HUES64 (cell line): ENCODE measurements at regions not wholly inside any gene's neighbourhood (a gene's known extent, or its start where the extent isn't known, plus 50 kb on each side); places are given as distances from the start of the nearest gene placed in this dataset.

ENCODE experiments used
- H3K27ac ChIP-seq: 2 replicates; pipeline ENCODE4 v1.7.0; 2013; ENCODE audit warnings: low read depth, low read length, inconsistent platforms
- H3K27me3 ChIP-seq: 2 replicates; pipeline ENCODE4 v1.6.1; 2013; ENCODE audit warnings: mild to moderate bottlenecking, low read length; ENCODE audit not compliant: insufficient read depth
- H3K36me3 ChIP-seq: 2 replicates; pipeline ENCODE4 v1.6.1; 2013; ENCODE audit warnings: mild to moderate bottlenecking, low read length; ENCODE audit not compliant: insufficient read depth
- H3K4me1 ChIP-seq: 2 replicates; pipeline ENCODE4 v1.6.1; 2013; ENCODE audit warnings: mild to moderate bottlenecking, low read length, moderate library complexity; ENCODE audit not compliant: insufficient read depth
- H3K4me3 ChIP-seq: 2 replicates; pipeline ENCODE4 v1.5.1; 2013; ENCODE audit warnings: mild to moderate bottlenecking, low read length, moderate library complexity
- H3K9ac ChIP-seq: 2 replicates; pipeline ENCODE4 v1.6.1; 2013; ENCODE audit warnings: mild to moderate bottlenecking, low read depth, low read length
- H3K9me3 ChIP-seq: 2 replicates; pipeline ENCODE4 v1.6.1; 2013; ENCODE audit warnings: low read depth, low read length; ENCODE audit not compliant: insufficient read depth
- WGBS: fragments of 150-250, 120-280 bp; methylation state at CpG from one replicate; pipeline ENCODE4 v1.1.7; 2013; ENCODE audit warnings: missing lambda C conversion rate; 5-methylcytosine and 5-hydroxymethylcytosine counted together

GRCh38 chr12:85642288-85642687 lies 193.9 kb downstream of the RASSF9 start:
- Histone ChIP-seq H3K4me3 (no peak overlapping the region), H3K9ac (no peak overlapping the region), H3K27me3 (no peaks in the 10 kb centered on the region), H3K4me1 (no peaks in the 10 kb centered on the region; the same call in 1 of the 2 replicates), H3K36me3 (no peaks in the 10 kb centered on the region), H3K27ac (no peak overlapping the region), H3K9me3 (no peaks in the 10 kb centered on the region)
- WGBS: 94% methylated on average over 2 of the region's 2 CpGs

- H3K9ac ChIP-seq: no peak overlapping the region
- 73% methylated on average over 4 of the region's 5 CpGs for WGBS
Observed at GRCh38 chr12:85642808-85643207, 193.4 kb downstream of the RASSF9 start.

GRCh38 chr12:85644508-85644907 lies 191.7 kb downstream of the RASSF9 start:
- H3K9ac ChIP-seq: no peak overlapping the region
- H3K9me3 ChIP-seq: no peaks in the 10 kb centered on the region
- WGBS: 94% methylated on average over 2 of the region's 3 CpGs
- no peak overlapping the region for H3K27ac ChIP-seq
- H3K4me1 ChIP-seq: peaks cover 12% of the 10 kb centered on the region
- H3K36me3 ChIP-seq: no peaks in the 10 kb centered on the region
- no peak overlapping the region for H3K4me3 ChIP-seq
- H3K27me3 ChIP-seq: no peaks in the 10 kb centered on the region

More at GRCh38 chr12:85642808-85643207, 193.4 kb downstream of the RASSF9 start:
- no peak overlapping the region for H3K27ac ChIP-seq
- H3K4me3 ChIP-seq: no peak overlapping the region
- H3K9me3 ChIP-seq: no peaks in the 10 kb centered on the region
- H3K27me3 ChIP-seq: no peaks in the 10 kb centered on the region
- H3K4me1 ChIP-seq: no peaks in the 10 kb centered on the region; the same call in 1 of the 2 replicates
- no peaks in the 10 kb centered on the region for H3K36me3 ChIP-seq

GRCh38 chr12:85653731-85654455 lies 182.3 kb downstream of the RASSF9 start:
- H3K4me1 ChIP-seq: peaks cover 11% of the 10 kb centered on the region
- no peaks in the 10 kb centered on the region for H3K36me3 ChIP-seq
- H3K9ac ChIP-seq: no peak overlapping the region
- H3K9me3 ChIP-seq: peaks cover 3% of the 10 kb centered on the region; the same call in 1 of the 2 replicates
- H3K4me3 ChIP-seq: no peak overlapping the region
- H3K27me3 ChIP-seq: no peaks in the 10 kb centered on the region
- H3K27ac ChIP-seq: no peak overlapping the region

- 93% methylated on average over 3 of the region's 3 CpGs for WGBS
- H3K36me3 ChIP-seq: no peaks in the 10 kb centered on the region
Observed at GRCh38 chr12:85654456-85654840, 181.8 kb downstream of the RASSF9 start.

GRCh38 chr12:85656561-85656960 lies 179.6 kb downstream of the RASSF9 start:
- no peaks in the 10 kb centered on the region for H3K36me3 ChIP-seq
- no peak overlapping the region for H3K27ac ChIP-seq
- H3K4me1 ChIP-seq: no peaks in the 10 kb centered on the region
- H3K9me3 ChIP-seq: peaks cover 3% of the 10 kb centered on the region; the same call in 1 of the 2 replicates
- H3K4me3 ChIP-seq: no peak overlapping the region
- 90% methylated on average over 1 of the region's 2 CpGs for WGBS
- no peak overlapping the region for H3K9ac ChIP-seq
- H3K27me3 ChIP-seq: no peaks in the 10 kb centered on the region

More at GRCh38 chr12:85654456-85654840, 181.8 kb downstream of the RASSF9 start:
- Histone ChIP-seq H3K27ac (no peak overlapping the region), H3K4me1 (peaks cover 6% of the 10 kb centered on the region), H3K4me3 (no peak overlapping the region), H3K9ac (no peak overlapping the region), H3K9me3 (peaks cover 3% of the 10 kb centered on the region; the same call in 1 of the 2 replicates), H3K27me3 (no peaks in the 10 kb centered on the region)

GRCh38 chr12:85657251-85657650 lies 179.0 kb downstream of the RASSF9 start:
- no peaks in the 10 kb centered on the region for H3K36me3 ChIP-seq
- no peak overlapping the region for H3K9ac ChIP-seq
- WGBS: no CpG with 5 or more reads among the region's 2 CpGs
- H3K4me3 ChIP-seq: no peak overlapping the region
- no peaks in the 10 kb centered on the region for H3K4me1 ChIP-seq
- no peaks in the 10 kb centered on the region for H3K27me3 ChIP-seq
- no peak overlapping the region for H3K27ac ChIP-seq
- H3K9me3 ChIP-seq: peaks cover 3% of the 10 kb centered on the region; the same call in 1 of the 2 replicates

- Histone ChIP-seq H3K27ac (no peak overlapping the region), H3K4me3 (no peak overlapping the region), H3K36me3 (no peaks in the 10 kb centered on the region), H3K9ac (no peak overlapping the region), H3K4me1 (no peaks in the 10 kb centered on the region), H3K27me3 (no peaks in the 10 kb centered on the region), H3K9me3 (peaks cover 3% of the 10 kb centered on the region; the same call in 1 of the 2 replicates)
- 97% methylated on average over 2 of the region's 2 CpGs for WGBS
Observed at GRCh38 chr12:85657836-85658630, 178.2 kb downstream of the RASSF9 start.

- 85% methylated on average over 7 of the region's 7 CpGs for WGBS
- no peak overlapping the region for H3K27ac ChIP-seq
- H3K36me3 ChIP-seq: no peaks in the 10 kb centered on the region
Observed at GRCh38 chr12:85659754-85660530, 176.3 kb downstream of the RASSF9 start.

GRCh38 chr12:85661461-85662206 lies 174.6 kb downstream of the RASSF9 start:
- Histone ChIP-seq H3K9me3 (no peaks in the 10 kb centered on the region), H3K27me3 (no peaks in the 10 kb centered on the region), H3K27ac (no peak overlapping the region), H3K9ac (no peak overlapping the region), H3K4me1 (no peaks in the 10 kb centered on the region), H3K36me3 (no peaks in the 10 kb centered on the region), H3K4me3 (no peak overlapping the region)
- 96% methylated on average over 4 of the region's 4 CpGs for WGBS

More at GRCh38 chr12:85659754-85660530, 176.3 kb downstream of the RASSF9 start:
- no peak overlapping the region for H3K4me3 ChIP-seq
- H3K9ac ChIP-seq: no peak overlapping the region
- no peaks in the 10 kb centered on the region for H3K27me3 ChIP-seq
- H3K9me3 ChIP-seq: no peaks in the 10 kb centered on the region
- H3K4me1 ChIP-seq: no peaks in the 10 kb centered on the region
